ENCODE measurements at regions not wholly inside any gene's neighbourhood (a gene's known extent, or its start where the extent isn't known, plus 50 kb on each side); places are given as distances from the start of the nearest gene placed in this dataset.

DNA sequence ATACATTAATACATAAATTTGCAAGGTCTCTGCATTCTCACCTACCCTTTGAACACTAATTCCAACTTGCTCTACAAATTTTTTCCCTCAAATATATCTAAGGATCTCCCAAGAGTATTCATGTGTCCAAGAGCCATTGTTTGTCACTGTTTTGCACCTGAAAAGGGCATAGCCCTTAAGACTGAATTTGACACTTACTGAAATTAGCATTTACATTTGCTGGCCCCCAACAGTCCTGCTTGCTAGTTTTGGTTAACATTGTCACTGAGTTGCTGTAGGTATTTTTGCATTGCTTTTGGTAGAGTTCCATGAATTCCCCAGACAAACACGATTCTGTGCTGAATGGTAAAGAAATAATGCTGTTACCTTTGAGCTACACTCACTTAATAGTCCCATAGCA is 57.3 kb downstream of the KCNA4 start:
- no peak for DNase-seq

- no peak for DNase-seq
Measured at GRCh38 chr11:29957431-29957830, 59.4 kb downstream of the KCNA4 start.

DNA sequence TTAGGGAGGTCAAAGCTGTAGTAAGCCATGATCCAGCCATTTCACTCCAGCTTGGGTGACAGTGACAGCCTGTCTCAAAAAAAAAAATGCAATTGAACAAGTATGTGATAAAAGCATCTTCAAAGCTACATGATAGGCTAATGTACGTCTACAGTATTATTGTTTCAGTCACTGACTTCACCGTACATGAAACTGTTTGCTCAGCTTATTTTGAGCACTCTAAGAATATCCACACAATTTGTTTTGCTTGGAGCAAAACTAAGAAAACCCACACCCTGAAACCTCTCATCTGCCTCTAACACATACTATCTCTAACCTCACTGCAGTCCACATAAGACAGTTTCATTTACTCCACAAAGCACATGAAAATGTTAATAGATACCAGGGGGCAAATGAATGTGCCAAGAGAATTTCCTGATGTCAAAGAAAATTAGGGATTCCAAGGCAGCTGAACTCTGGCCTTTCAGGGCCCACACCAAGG is 60.7 kb downstream of the KCNA4 start:
- DNase-seq, result no peak

DNA sequence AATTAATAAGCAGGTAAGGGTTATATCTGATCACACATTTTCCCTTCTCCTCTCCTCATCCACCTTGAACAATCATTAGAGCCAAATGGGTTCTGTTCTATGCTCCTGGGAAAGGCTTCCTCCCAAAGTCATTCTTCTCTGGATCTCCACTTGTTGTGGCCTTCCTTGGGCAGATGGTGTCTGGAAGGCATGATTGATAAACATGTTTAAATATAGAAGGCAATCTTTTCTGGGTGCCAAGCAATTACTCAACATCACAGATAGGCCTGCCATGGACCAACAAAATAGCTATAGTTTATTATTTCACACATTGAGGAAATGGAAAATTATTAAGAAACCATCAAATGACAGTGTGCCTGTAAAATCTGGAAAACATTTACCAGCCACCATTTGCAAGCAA is 73.5 kb downstream of the KCNA4 start:
- no peak for DNase-seq

DNA sequence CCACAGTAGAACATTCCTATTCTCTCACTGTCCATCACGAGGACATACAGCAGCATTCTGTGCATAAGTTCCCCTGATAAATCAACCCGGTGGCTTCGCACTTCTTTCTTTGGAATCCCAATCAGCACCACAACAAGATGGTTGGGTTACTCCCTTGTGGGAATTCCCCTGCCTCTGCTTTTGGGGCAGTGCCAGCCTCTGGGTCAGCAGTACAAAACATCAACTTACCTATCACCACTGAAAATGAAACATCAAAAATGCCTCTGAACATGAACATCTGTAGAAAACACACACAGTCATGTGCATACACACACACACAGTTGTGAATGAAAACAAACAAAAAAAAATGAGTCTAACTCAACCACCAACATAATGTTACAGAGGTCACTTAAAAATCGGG is 79.3 kb downstream of the KCNA4 start:
- no peak for DNase-seq

DNA sequence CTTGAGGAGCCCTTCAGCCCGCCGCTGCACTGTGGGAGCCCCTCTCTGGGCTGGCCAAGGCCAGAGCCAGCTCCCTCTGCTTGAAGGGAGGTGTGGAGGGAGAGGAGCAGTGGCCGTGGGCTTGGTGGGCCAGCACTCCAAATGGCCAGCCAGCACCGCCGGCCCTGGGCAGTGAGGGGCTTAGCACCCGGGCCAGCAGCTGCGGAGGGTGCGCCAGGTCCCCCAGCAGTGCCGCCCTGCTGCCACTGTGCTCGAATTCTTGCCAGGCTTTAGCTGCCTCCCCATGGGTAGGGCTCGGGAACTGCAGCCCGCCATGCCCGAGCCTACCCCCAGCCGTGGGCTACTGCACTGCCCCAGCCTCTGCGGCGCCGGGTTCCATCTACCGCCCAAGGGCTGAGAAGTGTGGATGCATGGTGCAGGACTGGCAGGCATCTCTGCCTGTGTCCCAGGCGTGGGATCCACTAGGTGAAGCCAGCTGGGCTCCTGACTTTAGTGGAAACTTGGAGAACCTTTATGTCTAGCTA is 82.7 kb downstream of the KCNA4 start:
- DNase-seq, result no peak

DNA sequence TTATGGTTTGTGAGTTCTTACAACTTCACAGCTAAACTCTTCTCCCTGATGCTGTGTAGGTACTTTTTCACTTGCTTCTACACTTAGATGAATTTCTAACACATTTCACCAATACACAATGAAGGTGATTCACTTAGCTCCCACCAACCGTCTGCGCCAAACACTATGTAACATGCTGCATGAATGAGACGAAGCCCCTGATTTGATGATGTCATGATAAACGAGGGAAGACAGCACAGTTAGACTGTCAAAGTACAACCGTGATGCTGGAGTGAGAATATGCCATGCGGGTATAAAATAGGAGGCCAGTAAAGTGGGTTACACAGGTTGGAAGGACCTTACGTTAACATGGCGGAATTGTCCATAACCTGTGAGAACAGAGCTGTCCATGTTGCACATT is 100.8 kb downstream of the KCNA4 start:
- no peak for DNase-seq

- no peak for DNase-seq
Measured at GRCh38 chr11:29914203-29914930, 102.5 kb downstream of the KCNA4 start.

GRCh38 chr11:29913352-29913751 is 103.5 kb downstream of the KCNA4 start:
- DNase-seq, result no peak

GRCh38 chr11:29900382-29900781 is 116.4 kb downstream of the KCNA4 start:
- no peak for DNase-seq

DNA sequence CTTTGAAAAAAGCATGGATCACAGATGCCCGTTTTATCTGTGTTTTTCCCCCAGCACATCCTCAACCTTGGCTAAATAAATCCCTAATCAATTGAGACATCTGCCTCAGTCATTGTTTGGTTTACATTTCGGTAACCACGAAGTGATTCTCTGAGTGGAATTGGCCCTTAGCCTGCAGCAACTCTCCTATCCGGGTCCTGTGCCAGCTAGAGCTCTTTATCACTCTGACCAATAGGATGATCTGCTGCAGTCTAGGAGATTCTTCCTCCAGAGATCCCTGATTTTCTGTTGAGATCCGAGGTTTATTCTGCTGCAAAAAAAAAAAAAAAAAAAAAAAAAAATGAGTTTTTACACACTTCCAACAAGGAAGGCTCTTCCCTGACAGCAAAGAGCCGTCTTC is 137.3 kb downstream of the KCNA4 start:
- DNase-seq, result no peak

DNA sequence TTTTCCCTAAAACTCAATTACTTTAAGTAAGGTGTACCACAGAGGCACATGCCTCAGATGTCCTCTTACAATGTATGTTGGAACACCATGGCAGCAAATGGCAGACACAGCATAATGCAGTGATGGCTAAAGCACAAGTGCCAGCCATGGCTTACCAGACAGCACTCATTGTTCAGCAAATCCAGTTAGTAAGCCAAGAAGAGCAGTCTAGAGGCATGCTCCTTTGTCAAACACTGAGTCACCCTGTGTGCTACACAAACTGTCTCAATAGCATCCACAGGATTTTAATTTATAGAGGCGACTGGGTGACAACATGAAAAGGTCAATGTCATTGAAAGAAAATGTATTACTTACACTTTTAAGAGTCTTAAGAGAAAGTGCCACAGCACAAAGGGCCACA is 140.6 kb downstream of the KCNA4 start:
- DNase-seq, result no peak

DNA sequence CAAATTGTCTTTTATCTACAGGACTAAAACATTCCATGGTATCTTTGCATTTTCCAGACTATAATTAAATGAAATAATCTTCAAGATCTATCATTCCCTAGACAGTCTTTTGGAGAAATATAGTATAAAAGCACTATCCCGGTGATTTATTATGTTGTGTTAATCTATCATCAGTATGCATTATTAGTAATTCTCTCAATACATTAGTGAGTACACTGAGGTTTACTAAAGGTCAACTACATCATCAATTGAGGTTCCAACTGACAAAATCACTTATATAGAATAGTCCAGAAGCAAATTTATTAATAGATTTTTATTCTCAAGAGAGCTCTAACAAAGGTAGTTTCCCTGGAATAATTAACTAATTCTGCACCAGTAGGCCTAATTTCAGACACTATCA is 169.6 kb downstream of the KCNA4 start:
- no peak for DNase-seq

DNA sequence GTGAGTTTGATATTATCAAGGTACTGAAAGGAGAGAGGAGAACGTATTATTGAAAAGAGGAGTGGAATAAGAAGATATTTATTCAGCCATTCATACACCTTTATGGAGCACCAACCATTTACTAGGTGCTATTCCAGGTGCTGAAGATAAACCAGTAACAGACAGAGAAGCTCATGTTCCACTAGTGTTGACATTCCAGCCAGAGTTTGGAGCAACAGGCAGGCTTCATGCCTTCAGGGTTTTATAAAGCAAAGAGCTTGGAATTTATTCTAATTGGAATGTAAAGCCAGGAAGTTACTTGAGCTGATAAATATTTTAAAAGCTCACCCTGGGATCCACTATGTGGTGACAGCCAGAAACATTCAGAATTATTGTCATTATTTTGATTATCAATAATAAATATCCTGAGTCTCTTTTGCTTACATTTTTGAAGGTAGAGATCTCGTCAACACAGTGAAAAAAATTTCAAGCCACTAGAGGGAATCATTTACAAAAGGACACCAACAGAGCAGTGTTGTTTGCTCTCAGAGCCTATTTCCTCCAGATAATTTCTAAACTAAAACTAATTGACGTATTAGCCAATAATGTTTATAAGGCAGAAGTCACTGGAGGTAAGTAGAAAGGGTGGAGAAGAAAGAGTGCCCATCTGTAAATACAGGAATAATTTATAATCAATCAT is 172.0 kb downstream of the KCNA4 start:
- no peak for DNase-seq

GRCh38 chr11:29844031-29844430 is 172.8 kb downstream of the KCNA4 start:
- no peak for DNase-seq

- DNase-seq, result no peak
Measured at GRCh38 chr11:29842061-29842460, 174.8 kb downstream of the KCNA4 start.

DNA sequence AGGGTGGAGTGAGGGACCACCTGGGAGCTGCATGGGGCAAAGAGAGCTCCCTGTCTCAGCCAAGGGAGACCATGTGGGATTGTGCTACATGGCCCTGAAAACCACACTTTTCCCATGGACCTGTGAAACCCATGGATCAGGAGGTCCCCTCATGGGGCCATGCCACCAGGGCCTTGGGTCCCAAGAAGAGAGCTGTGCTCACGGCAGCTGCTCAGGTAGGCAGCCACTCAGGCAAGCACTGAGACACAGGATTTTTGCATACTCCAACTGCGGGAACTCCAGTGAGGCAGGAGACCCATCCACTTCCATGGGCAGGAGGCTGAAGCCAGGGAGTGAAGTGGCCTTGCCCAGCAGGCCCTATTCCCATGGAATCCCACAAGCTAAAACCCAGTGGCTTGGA is 190.0 kb downstream of the KCNA4 start:
- DNase-seq, result no peak

DNA sequence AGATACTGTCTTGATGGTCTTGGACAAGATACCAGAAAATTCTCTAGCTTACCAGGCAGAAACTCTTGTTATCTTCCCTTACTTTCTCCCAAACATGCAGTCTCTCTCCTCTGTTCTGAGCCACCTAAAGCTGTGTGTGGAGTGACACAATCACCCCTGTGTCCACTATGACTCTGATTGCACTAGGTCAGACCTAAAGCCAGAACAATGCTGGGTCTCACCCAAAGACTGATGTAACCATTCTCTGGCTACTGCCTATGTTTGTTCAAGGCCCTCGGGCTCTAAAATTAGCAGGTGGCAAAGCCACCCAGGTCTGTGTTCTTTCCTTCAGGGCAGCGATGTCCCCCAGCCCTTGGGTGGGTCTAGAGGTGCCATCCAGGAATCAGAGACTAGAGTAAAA is 200.5 kb downstream of the KCNA4 start:
- no peak for DNase-seq

DNA sequence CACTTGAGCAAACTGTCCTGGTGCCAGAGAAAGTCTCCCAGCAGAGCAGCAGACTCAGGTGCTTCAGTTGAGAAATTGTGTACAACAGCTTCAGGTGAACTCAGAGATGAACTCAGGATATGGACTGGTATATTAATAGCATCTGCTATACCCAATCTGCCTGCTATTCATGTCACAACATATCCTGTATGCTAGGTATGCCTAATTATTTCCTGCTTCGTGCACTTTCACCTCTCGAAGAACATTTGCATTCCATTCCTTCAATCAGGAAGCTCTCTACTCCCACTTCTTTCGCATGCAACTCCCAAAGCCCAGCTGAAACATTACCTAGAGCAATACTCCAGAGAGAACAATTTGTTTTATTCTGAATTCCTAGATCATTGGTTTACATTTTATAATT is 207.7 kb downstream of the KCNA4 start:
- no peak for DNase-seq

DNA sequence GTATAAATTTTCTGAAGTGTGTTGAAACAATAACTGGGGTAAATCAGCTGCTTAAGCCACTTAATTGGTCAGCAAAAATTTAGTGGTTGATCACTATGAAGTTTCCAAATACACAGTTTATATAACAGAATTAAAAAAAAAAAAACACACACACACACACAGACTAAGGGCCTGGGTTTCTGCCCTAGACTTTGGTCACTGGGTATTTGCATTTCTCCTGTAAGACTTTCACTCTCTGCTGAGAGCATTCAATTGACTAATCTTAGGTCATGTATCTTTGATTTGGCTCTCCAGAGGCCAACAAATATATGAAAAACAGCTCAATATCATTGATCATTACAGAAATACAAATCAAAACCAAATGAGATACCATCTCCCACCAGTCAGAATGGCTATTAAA is 214.3 kb downstream of the KCNA4 start:
- DNase-seq, result no peak

DNA sequence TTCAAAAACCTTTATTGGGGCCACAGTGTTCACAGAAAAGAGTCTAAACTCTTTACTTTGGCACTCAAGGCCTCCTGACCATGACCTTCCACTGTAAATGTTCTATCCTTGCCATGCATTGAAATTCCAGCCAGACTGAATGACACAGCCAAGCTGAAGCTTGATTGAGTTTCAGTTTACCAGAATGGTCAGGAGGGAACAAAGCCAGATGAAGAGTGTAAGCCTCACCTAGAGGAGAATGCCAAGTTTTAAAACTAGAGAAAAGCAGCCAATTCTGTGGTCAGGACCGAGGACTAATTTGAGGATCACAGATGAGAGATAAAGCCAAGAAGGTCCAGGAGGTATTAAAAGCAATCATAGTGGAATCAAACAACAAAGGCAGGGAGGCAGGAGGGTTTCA is 215.3 kb downstream of the KCNA4 start:
- no peak for DNase-seq

DNA sequence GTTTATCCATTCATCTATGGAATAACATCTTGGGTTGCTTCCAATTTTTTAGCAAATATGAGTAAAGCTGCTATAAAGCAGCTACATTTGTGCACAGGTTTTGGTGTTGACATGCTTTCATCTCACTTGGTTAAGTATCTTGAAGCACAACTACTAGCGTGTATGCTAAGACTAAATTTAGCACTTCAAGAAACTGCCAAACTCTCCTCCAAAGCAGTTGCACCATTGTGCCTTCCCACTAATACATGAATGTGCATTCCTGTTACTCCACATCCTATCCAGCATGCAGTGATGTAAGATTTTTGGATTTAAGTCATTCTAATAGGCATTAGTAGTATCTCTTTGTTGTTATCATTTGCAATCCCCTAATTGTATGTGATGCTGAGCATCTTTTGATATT is 230.7 kb downstream of the KCNA4 start:
- DNase-seq, result no peak

GRCh38 chr11:29783506-29783905 is 233.3 kb downstream of the KCNA4 start:
- DNase-seq, result no peak

- no peak for DNase-seq
Measured at GRCh38 chr11:29782447-29782846, 234.4 kb downstream of the KCNA4 start.

- DNase-seq, result no peak
Measured at GRCh38 chr11:29781268-29781667, 235.6 kb downstream of the KCNA4 start.

All from DMS153 (cell line).